Heart right ventricle (tissue), 16 donors: ENCODE measurements at regions not wholly inside any gene's neighbourhood (a gene's known extent, or its start where the extent isn't known, plus 50 kb on each side); places are given as distances from the start of the nearest gene placed in this dataset.
A peak's percentile ranks its signal among the peaks of the same experiment; 100 is the strongest.

Source experiments
- ATAC-seq, 8 donors: fragments of 200-7000 bp; cut with Tn5 transposase; one replicate each; pipeline ENCODE4 v1.9.1; 2020; ENCODE audit warnings: mild to moderate bottlenecking in 8 of 8, moderate library complexity in 8 of 8, moderate number of reproducible peaks in 1 of 8
- DNase-seq, 2 donors: peaks; one replicate each; pipeline ENCODE4 v3.0.0-alpha.2; 2020
- H3K27ac ChIP-seq, 10 donors: fragments of 200-600 bp; sonication (generic) in 2 of 10; one replicate each; pipeline versions ENCODE4 v1.5.0 to v1.8.0; 2020 to 2022; ENCODE audit warnings: mild to moderate bottlenecking in 3 of 10
- H3K27me3 ChIP-seq, 7 donors: fragments of 200-600 bp; one replicate each; pipeline ENCODE4 v1.8.0; 2021 to 2022; ENCODE audit warnings: mild to moderate bottlenecking in 2 of 7
- H3K36me3 ChIP-seq, 9 donors: fragments of 200-600 bp; sonication (generic) in 1 of 9; one replicate each; pipeline versions ENCODE4 v1.5.0 to v1.8.0; 2020 to 2022; ENCODE audit warnings: mild to moderate bottlenecking in 2 of 9
- H3K4me1 ChIP-seq, 9 donors: fragments of 200-600 bp; sonication (generic) in 1 of 9; one replicate each; pipeline versions ENCODE4 v1.5.0 to v1.8.0; 2020 to 2022; ENCODE audit warnings: mild to moderate bottlenecking in 4 of 9
- H3K4me3 ChIP-seq, 10 donors: fragments of 200-600 bp; sonication (generic) in 2 of 10; one replicate each; pipeline versions ENCODE4 v1.5.0 to v1.8.0; 2020 to 2022; ENCODE audit warnings: mild to moderate bottlenecking in 7 of 10, moderate library complexity in 2 of 10
- H3K9me3 ChIP-seq, 11 donors: fragments of 200-600 bp in 10 of 11; sonication (generic) in 2 of 11; one replicate each; pipeline versions ENCODE4 v1.5.0 to v1.8.0; 2013 to 2022; ENCODE audit warnings: mild to moderate bottlenecking in 2 of 11, control low read depth in 1 of 11, moderate library complexity in 1 of 11
- CTCF ChIP-seq, 9 donors: fragments of 200-600 bp; sonication (generic) in 2 of 9; IDR thresholded peaks; one replicate each; pipeline versions ENCODE4 v1.5.0 to v1.8.0; 2021 to 2022; ENCODE audit warnings: antibody characterized with exemption in 9 of 9, mild to moderate bottlenecking in 5 of 9, moderate library complexity in 1 of 9
- WGBS, 2 donors: extraction: QIAGEN DNeasy Blood & Tissue Kit; methylation state at CpG; one replicate each; pipeline ENCODE4 v1.1.7; 2013; ENCODE audit warnings: inconsistent platforms in 1 of 2; 5-methylcytosine and 5-hydroxymethylcytosine counted together
- intact Hi-C, 10 donors: fragments of 100-400 bp; cut with DNase I; formaldehyde crosslinking; loops; one replicate each; pipeline versions ENCODE4 v1.11.1 to v1.14.2; 2022
- donor health status: Arrhythmogenic right ventricular cardiomyopathy.
- donor health status: ischemic (EF 13 %, LVEDD 7.1; RV severe dilation, severe dysfunction).
- donor health status: healthy with polysubstance abuse.
- donor health status: DM: no; HTN: yes; CAD: no.
- donor health status: DM: no; HTN: no; CAD: no.
- donor health status: ischemic (EF 25% LVEDD 6.9; RV normal size, moderate dysfunction).
- donor health status: ischemic (EF 25% LVEDD 5.7; RV mildly dilated, moderate dysfunction).
- donor health status: healthy.
- donor health status: DM: yes; HTN: yes; CAD: no.
- donor health status: Ischemic cardiomyopathy.
- donor health status: ischemic (EF 35%, LVEDD 5.7; RV mildly dilated, moderate dysfunction).
- donor health status: nonischemic (EF 11% LVEDD 7.7; RV severe dilation, severe dysfunction).
- donor health status: DM: yes; HTN: yes; CAD: no.
- donor health status: PGD.
- donor health status: ischemic (EF 29% LVEDD 5.4; RV normal size, mild dysfunction).
- donor health status: nonischemic (EF 23%, LVEDD 6.1; RV moderate dilation, normal function).

GRCh38 chr14:76954394-76955190 lies 73.9 kb downstream of the IRF2BPL start:
- no peak overlapping the region for H3K4me3 ChIP-seq
- peak overlapping the region; percentile 84 to 99 (median 97) for H3K27ac ChIP-seq
- 63 to 66% methylated on average over 5 of the region's 5 CpGs for WGBS, 2 donors
- intact Hi-C loops = loop anchor here in 8 of 10 donors (2.0 to 5.0 kb wide), 5 partner anchors 36 to 88 kb away; partner anchors contain the start of gene IRF2BPL (in 5 of the 8)
- H3K27me3 ChIP-seq = no peaks in the 10 kb centered on the region
- no peak for ATAC-seq
- no peaks in the 10 kb centered on the region for H3K36me3 ChIP-seq
- DNase-seq = no peak
- peaks cover 25 to 85% (median 66%) of the 10 kb centered on the region in 9 donors for H3K4me1 ChIP-seq
- no peak for TF ChIP-seq CTCF (IDR thresholded peaks at IDR 0.05)
- no peaks in the 10 kb centered on the region for H3K9me3 ChIP-seq

- WGBS, 2 donors = 21% methylated on average over 10 of the region's 10 CpGs
- no peak for TF ChIP-seq CTCF (IDR thresholded peaks at IDR 0.05)
- Histone ChIP-seq H3K9me3 (no peaks in the 10 kb centered on the region), H3K4me3 (peak overlapping the region in 9 of 10 donors; percentile 2 to 40 (median 21)), H3K4me1 (peaks cover 26 to 83% (median 70%) of the 10 kb centered on the region in 9 donors), H3K27ac (peak overlapping the region; percentile 86 to 99 (median 97)), H3K36me3 (no peaks in the 10 kb centered on the region), H3K27me3 (no peaks in the 10 kb centered on the region)
- intact Hi-C loops = loop anchor here in 1 of 10 donors (5.0 kb wide), 1 partner anchor 36 kb away; no protein-coding TSS in a partner anchor
- ATAC-seq = peak; percentile 29 to 73 (median 58)
- DNase-seq = peak; percentile 59 to 81
Measured at GRCh38 chr14:76953311-76953945, 75.1 kb downstream of the IRF2BPL start.

- Histone ChIP-seq H3K4me3 (no peak overlapping the region), H3K36me3 (no peaks in the 10 kb centered on the region), H3K4me1 (peaks cover 39 to 89% (median 78%) of the 10 kb centered on the region in 9 donors), H3K27ac (peak overlapping the region in 7 of 10 donors; percentile 12 to 82 (median 65)), H3K27me3 (no peaks in the 10 kb centered on the region), H3K9me3 (no peaks in the 10 kb centered on the region)
- no peak for ATAC-seq
- no peak for DNase-seq
- no peak for TF ChIP-seq CTCF (IDR thresholded peaks at IDR 0.05)
- WGBS, 2 donors = 62% methylated on average over 8 of the region's 8 CpGs
- intact Hi-C loops = loop anchor here in 1 of 10 donors (5.0 kb wide), 1 partner anchor 34 kb away; no protein-coding TSS in a partner anchor
Measured at GRCh38 chr14:76951166-76951565, 77.3 kb downstream of the IRF2BPL start.
